ENCODE measurements at regions not wholly inside any gene's neighbourhood (a gene's known extent, or its start where the extent isn't known, plus 50 kb on each side); places are given as distances from the start of the nearest gene placed in this dataset.

DNA sequence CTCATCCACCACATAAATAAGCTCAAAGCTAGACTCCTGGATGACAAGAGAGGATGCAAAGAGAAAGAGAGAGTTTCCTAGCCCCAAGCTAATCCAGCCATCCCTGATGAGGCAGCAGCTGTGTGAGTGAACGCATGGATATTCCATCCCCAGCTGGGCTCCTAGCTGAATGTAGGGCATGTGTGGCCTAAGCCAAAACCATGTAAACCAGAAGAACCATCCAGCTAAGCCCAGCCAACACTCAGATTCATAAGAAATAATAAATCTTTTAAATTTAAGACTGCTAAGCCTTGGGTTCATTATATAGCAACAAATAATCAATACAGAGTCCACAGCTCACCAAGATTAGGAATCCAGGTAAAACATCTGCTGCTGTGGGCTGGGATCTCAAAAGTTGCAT is 94.3 kb downstream of the TNFAIP2 start:
- TF ChIP-seq TAF1 (IDR thresholded peaks at IDR 0.05; ENCODE audit: low read depth, low read length) (no peak), POLR2AphosphoS5 (IDR thresholded peaks at IDR 0.05; ENCODE audit: low read depth, low read length) (no peak), POLR2A (IDR thresholded peaks at IDR 0.05; ENCODE audit: low read depth, low read length) (no peak), POU2F2 (IDR thresholded peaks at IDR 0.05; ENCODE audit: low read depth, low read length) (no peak), SPI1 (IDR thresholded peaks at IDR 0.05; ENCODE audit: low read depth, low read length) (no peak)
